Endodermal cell (in vitro differentiated cells): ENCODE measurements at regions not wholly inside any gene's neighbourhood (a gene's known extent, or its start where the extent isn't known, plus 50 kb on each side); places are given as distances from the start of the nearest gene placed in this dataset.

Source experiments
- DNase-seq: peaks from one replicate; pipeline ENCODE4 v3.0.0-alpha.2; 2017
- H3K27ac ChIP-seq: 2 replicates; pipeline ENCODE4 v1.5.1; 2013; ENCODE audit warnings: mild to moderate bottlenecking, low read depth, low read length, moderate library complexity
- H3K27me3 ChIP-seq: 2 replicates; pipeline ENCODE4 v1.6.1; 2013; ENCODE audit warnings: mild to moderate bottlenecking, low read length, moderate library complexity; ENCODE audit not compliant: insufficient read depth, control insufficient read depth, poor library complexity, severe bottlenecking
- H3K36me3 ChIP-seq: 2 replicates; pipeline ENCODE4 v1.7.0; 2013; ENCODE audit warnings: mild to moderate bottlenecking, low read length, moderate library complexity; ENCODE audit not compliant: control insufficient read depth, insufficient read depth
- H3K4me1 ChIP-seq: one replicate; pipeline ENCODE4 v1.7.0; 2013; ENCODE audit warnings: low read length; ENCODE audit not compliant: control insufficient read depth, insufficient read depth
- H3K4me3 ChIP-seq: 2 replicates; pipeline ENCODE4 v1.5.1; 2013; ENCODE audit warnings: mild to moderate bottlenecking, low read length, moderate library complexity
- H3K9ac ChIP-seq: 2 replicates; pipeline ENCODE4 v1.6.1; 2013; ENCODE audit warnings: mild to moderate bottlenecking, low read length, moderate library complexity; ENCODE audit not compliant: poor library complexity, severe bottlenecking; ENCODE audit errors: extremely low read depth
- H3K9me3 ChIP-seq: 2 replicates; pipeline ENCODE4 v1.6.1; 2013; ENCODE audit warnings: mild to moderate bottlenecking, low read length, moderate library complexity; ENCODE audit not compliant: control insufficient read depth
- H3K27ac Mint-ChIP-seq: 2 replicates; pipeline ENCODE4 v1.8.0; 2020; ENCODE audit warnings: mixed read lengths
- H3K27me3 Mint-ChIP-seq: 2 replicates; pipeline ENCODE4 v1.8.0; 2021; ENCODE audit warnings: mild to moderate bottlenecking, mixed read lengths; ENCODE audit not compliant: insufficient read depth
- H3K36me3 Mint-ChIP-seq: 2 replicates; pipeline ENCODE4 v1.8.0; 2020; ENCODE audit warnings: low read depth, mixed read lengths
- H3K4me1 Mint-ChIP-seq: 2 replicates; pipeline ENCODE4 v1.8.0; 2020; ENCODE audit warnings: mixed read lengths
- H3K4me3 Mint-ChIP-seq: 2 replicates; pipeline ENCODE4 v1.8.0; 2020; ENCODE audit warnings: mild to moderate bottlenecking, moderate library complexity, mixed read lengths
- H3K9me3 Mint-ChIP-seq: 2 replicates; pipeline ENCODE4 v1.8.0; 2020; ENCODE audit warnings: mild to moderate bottlenecking, mixed read lengths
- WGBS, 2 experiments: methylation state at CpG; one replicate each; pipeline versions ENCODE4 v1.1.5 to v1.1.7; 2013; ENCODE audit warnings: missing lambda C conversion rate in 2 of 2, mixed read lengths in 1 of 2; ENCODE audit not compliant: insufficient coverage in 1 of 2, insufficient read length in 1 of 2; 5-methylcytosine and 5-hydroxymethylcytosine counted together
- TF ChIP-seq, protein P1 (sequence below): fragments of 200-600 bp; sonication (generic); conservative IDR thresholded peaks from 2 replicates; pipeline ENCODE4 v1.5.0; 2021; ENCODE audit warnings: antibody characterized with exemption, mild to moderate bottlenecking

DNA sequence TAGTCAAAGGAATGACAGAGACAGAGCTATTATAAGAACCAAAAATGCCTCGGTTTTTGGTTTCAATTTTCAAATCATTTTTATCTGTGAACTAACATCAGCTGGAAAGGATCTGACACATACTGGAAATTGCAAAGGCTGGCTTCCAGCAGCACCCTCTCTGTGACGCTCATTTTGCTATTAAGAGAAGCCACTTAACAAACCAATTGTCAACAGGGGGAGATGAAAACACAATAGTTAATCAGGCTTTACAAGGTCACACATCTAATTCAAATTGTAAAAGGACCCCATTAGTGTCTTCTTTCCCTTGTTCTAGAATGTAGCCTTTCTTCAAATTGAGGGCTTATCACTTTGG lies 160.5 kb downstream of the TFAP2B start:
- no peak overlapping the region for H3K4me3 ChIP-seq
- peaks cover 16% of the 10 kb centered on the region for H3K4me1 ChIP-seq
- H3K36me3 ChIP-seq: no peaks in the 10 kb centered on the region
- no peak overlapping the region for H3K4me3 Mint-ChIP-seq
- H3K9me3 ChIP-seq: no peaks in the 10 kb centered on the region
- H3K27ac Mint-ChIP-seq: no peak overlapping the region
- H3K27me3 Mint-ChIP-seq: peaks cover 51% of the 10 kb centered on the region
- TF ChIP-seq, protein P1, sequence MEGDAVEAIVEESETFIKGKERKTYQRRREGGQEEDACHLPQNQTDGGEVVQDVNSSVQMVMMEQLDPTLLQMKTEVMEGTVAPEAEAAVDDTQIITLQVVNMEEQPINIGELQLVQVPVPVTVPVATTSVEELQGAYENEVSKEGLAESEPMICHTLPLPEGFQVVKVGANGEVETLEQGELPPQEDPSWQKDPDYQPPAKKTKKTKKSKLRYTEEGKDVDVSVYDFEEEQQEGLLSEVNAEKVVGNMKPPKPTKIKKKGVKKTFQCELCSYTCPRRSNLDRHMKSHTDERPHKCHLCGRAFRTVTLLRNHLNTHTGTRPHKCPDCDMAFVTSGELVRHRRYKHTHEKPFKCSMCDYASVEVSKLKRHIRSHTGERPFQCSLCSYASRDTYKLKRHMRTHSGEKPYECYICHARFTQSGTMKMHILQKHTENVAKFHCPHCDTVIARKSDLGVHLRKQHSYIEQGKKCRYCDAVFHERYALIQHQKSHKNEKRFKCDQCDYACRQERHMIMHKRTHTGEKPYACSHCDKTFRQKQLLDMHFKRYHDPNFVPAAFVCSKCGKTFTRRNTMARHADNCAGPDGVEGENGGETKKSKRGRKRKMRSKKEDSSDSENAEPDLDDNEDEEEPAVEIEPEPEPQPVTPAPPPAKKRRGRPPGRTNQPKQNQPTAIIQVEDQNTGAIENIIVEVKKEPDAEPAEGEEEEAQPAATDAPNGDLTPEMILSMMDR: no peak
- no peaks in the 10 kb centered on the region for H3K27me3 ChIP-seq
- no peaks in the 10 kb centered on the region for H3K36me3 Mint-ChIP-seq
- DNase-seq: no peak
- peaks cover 48% of the 10 kb centered on the region for H3K4me1 Mint-ChIP-seq
- WGBS, 2 experiments: 12 to 40% methylated on average over 1 to 2 of the region's 2 CpGs
- no peaks in the 10 kb centered on the region for H3K9me3 Mint-ChIP-seq
- H3K27ac ChIP-seq: no peak overlapping the region
- H3K9ac ChIP-seq: no peak overlapping the region

DNA sequence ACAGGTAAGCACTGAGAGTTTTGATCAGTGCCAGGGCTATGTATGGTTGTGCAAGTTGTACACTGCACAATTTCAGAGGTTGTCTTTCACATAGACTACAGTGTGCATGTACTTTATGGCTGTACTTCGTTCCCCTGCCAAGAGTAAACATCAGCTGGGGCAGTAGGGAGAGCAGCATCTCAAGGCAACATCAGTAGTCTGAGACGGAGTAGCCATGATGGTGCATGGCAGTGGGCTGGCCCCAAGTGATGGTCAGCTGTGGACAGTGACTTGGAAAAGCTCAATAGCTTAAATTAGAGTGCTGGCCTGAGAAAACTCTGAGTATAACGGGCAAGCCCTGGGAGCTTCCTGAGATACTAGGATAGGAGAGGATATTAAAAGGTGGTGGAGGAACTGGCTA lies 165.5 kb downstream of the TFAP2B start:
- Histone ChIP-seq H3K36me3 (no peaks in the 10 kb centered on the region), H3K4me1 (peaks cover 4% of the 10 kb centered on the region), H3K4me3 (no peak overlapping the region), H3K9ac (no peak overlapping the region), H3K9me3 (no peaks in the 10 kb centered on the region), H3K27me3 (no peaks in the 10 kb centered on the region), H3K27ac (no peak overlapping the region)
- Mint-ChIP-seq H3K9me3 (no peaks in the 10 kb centered on the region), H3K27ac (no peak overlapping the region), H3K27me3 (peaks cover 38% of the 10 kb centered on the region), H3K36me3 (no peaks in the 10 kb centered on the region), H3K4me1 (peaks cover 25% of the 10 kb centered on the region), H3K4me3 (no peak overlapping the region)
- DNase-seq: no peak
- WGBS, 2 experiments: 93% methylated on average over 3 of the region's 3 CpGs
- TF ChIP-seq, protein P1: no peak

DNA sequence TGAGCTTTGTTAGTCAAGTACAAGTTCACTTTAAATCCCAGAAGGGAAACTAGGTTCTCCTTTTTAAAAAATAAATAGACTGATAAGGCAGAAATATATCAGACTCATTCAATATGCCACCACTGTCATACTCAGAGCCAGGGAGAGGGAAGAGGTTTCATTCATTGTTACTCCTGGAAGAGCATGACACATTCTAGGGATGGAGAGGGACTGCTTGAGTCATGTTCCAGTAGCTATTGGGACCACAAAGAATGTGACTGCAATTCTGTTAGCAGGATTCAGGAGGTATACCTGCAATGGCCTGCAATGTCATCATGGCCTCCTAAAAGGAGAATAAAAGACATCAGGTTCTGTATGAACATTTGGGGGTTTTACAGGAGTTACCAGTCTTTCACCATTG lies 167.6 kb downstream of the TFAP2B start:
- H3K9me3 Mint-ChIP-seq: no peaks in the 10 kb centered on the region
- H3K4me3 Mint-ChIP-seq: no peak overlapping the region
- peaks cover 8% of the 10 kb centered on the region for H3K4me1 Mint-ChIP-seq

More for the DNA sequence above, 167.6 kb downstream of the TFAP2B start:
- TF ChIP-seq, protein P1: no peak
- no peak overlapping the region for H3K27ac Mint-ChIP-seq
- H3K27ac ChIP-seq: no peak overlapping the region
- peaks cover 30% of the 10 kb centered on the region for H3K27me3 Mint-ChIP-seq
- H3K9ac ChIP-seq: no peak overlapping the region
- no peaks in the 10 kb centered on the region for H3K27me3 ChIP-seq
- no peaks in the 10 kb centered on the region for H3K36me3 ChIP-seq
- no peaks in the 10 kb centered on the region for H3K36me3 Mint-ChIP-seq
- DNase-seq: no peak
- peaks cover 4% of the 10 kb centered on the region for H3K4me1 ChIP-seq
- no peak overlapping the region for H3K4me3 ChIP-seq
- no peaks in the 10 kb centered on the region for H3K9me3 ChIP-seq
